ENCODE measurements at regions not wholly inside any gene's neighbourhood (a gene's known extent, or its start where the extent isn't known, plus 50 kb on each side); places are given as distances from the start of the nearest gene placed in this dataset.

- ChIA-PET POLR2A (no interaction called here), CTCF (no interaction called here)
- H3K4me1 Mint-ChIP-seq, result no peaks in the 10 kb centered on the region
- no peaks in the 10 kb centered on the region for H3K9me3 ChIP-seq (ENCODE audit: control extremely low read depth in 1 of 3, control insufficient read depth in 2 of 3, insufficient read depth in 1 of 3, low read length in 2 of 3)
- H3K9ac ChIP-seq (ENCODE audit: low read length), result no peak overlapping the region
- H3K27ac ChIP-seq (ENCODE audit: low read length in 2 of 2), result no peak overlapping the region
- no peaks in the 10 kb centered on the region for H3K79me2 ChIP-seq (ENCODE audit: control insufficient read depth, insufficient read depth, low read length)
- TF ChIP-seq EZH2 (IDR thresholded peaks at IDR 0.05; ENCODE audit: borderline replicate concordance, insufficient read depth, low read depth, low read length, poor library complexity, severe bottlenecking) (no peak), CTCF (IDR thresholded peaks at IDR 0.05) (no peak)
- H3K4me1 ChIP-seq (ENCODE audit: control insufficient read depth in 2 of 2, insufficient read depth in 2 of 2, low read length in 2 of 2), result no peaks in the 10 kb centered on the region
- DNase-seq (no peak), ATAC-seq (ENCODE audit: low read depth) (no peak)
- H3K27ac Mint-ChIP-seq, result no peak overlapping the region
- H3K4me3 Mint-ChIP-seq, result no peak overlapping the region
- 98% methylated on average over 8 of the region's 9 CpGs for WGBS (ENCODE audit: insufficient coverage)
- peaks cover 18% of the 10 kb centered on the region for H3K27me3 Mint-ChIP-seq
- H3K4me3 ChIP-seq (ENCODE audit: control extremely low read depth in 1 of 5, extremely low read depth in 1 of 5, insufficient read depth in 1 of 5, low read depth in 2 of 5, low read length in 4 of 5), result no peak overlapping the region
- H3K27me3 ChIP-seq (replicated peaks in 1 of 4; ENCODE audit: control extremely low read depth in 1 of 4, control insufficient read depth in 3 of 4, insufficient read depth in 4 of 4, low read length in 3 of 4), result peaks cover 0 to 3% (median 0%) of the 10 kb centered on the region in 4 experiments
- intact Hi-C loops (cut with micrococcal nuclease), result no loop called here
- peaks cover 4% of the 10 kb centered on the region for H3K9me3 Mint-ChIP-seq (ENCODE audit: insufficient read depth)
- H3K36me3 ChIP-seq (replicated peaks in 1 of 2; ENCODE audit: control extremely low read depth in 1 of 2, control insufficient read depth in 1 of 2, extremely low read depth in 1 of 2, insufficient read depth in 2 of 2, low read length in 1 of 2), result no peaks in the 10 kb centered on the region
- H4K20me1 ChIP-seq (ENCODE audit: control insufficient read depth, insufficient read depth, low read length, poor library complexity, severe bottlenecking), result no peaks in the 10 kb centered on the region
- H3K4me2 ChIP-seq (replicated peaks; ENCODE audit: low read depth, low read length, poor library complexity, severe bottlenecking), result no peak overlapping the region
- H2AFZ ChIP-seq (ENCODE audit: insufficient read depth, low read depth, low read length, poor library complexity, severe bottlenecking), result no peak overlapping the region
Measured at GRCh38 chr10:71028066-71028465, 139.7 kb upstream of the PCBD1 start.

GRCh38 chr10:71029411-71029892 is 141.1 kb upstream of the PCBD1 start:
- H3K4me2 ChIP-seq (replicated peaks; ENCODE audit: low read depth, low read length, poor library complexity, severe bottlenecking), result no peak overlapping the region
- H3K9me3 Mint-ChIP-seq (ENCODE audit: insufficient read depth), result peaks cover 4% of the 10 kb centered on the region
- H3K27ac ChIP-seq (ENCODE audit: low read length in 2 of 2), result no peak overlapping the region
- no peaks in the 10 kb centered on the region for H3K36me3 ChIP-seq (replicated peaks in 1 of 2; ENCODE audit: control extremely low read depth in 1 of 2, control insufficient read depth in 1 of 2, extremely low read depth in 1 of 2, insufficient read depth in 2 of 2, low read length in 1 of 2)
- intact Hi-C loops (cut with micrococcal nuclease), result no loop called here
- no peaks in the 10 kb centered on the region for H3K4me1 ChIP-seq (ENCODE audit: control insufficient read depth in 2 of 2, insufficient read depth in 2 of 2, low read length in 2 of 2)
- H3K4me3 Mint-ChIP-seq, result no peak overlapping the region
- no peak for TF ChIP-seq EZH2 (IDR thresholded peaks at IDR 0.05; ENCODE audit: borderline replicate concordance, insufficient read depth, low read depth, low read length, poor library complexity, severe bottlenecking)
- no peaks in the 10 kb centered on the region for H3K9me3 ChIP-seq (ENCODE audit: control extremely low read depth in 1 of 3, control insufficient read depth in 2 of 3, insufficient read depth in 1 of 3, low read length in 2 of 3)
- WGBS (ENCODE audit: insufficient coverage), result 95% methylated on average over 5 of the region's 9 CpGs
- no peaks in the 10 kb centered on the region for H4K20me1 ChIP-seq (ENCODE audit: control insufficient read depth, insufficient read depth, low read length, poor library complexity, severe bottlenecking)
- POLR2A ChIA-PET, result no interaction called here
- H3K27me3 ChIP-seq (replicated peaks in 1 of 4; ENCODE audit: control extremely low read depth in 1 of 4, control insufficient read depth in 3 of 4, insufficient read depth in 4 of 4, low read length in 3 of 4), result peaks cover 0 to 3% (median 0%) of the 10 kb centered on the region in 4 experiments
- no peaks in the 10 kb centered on the region for H3K79me2 ChIP-seq (ENCODE audit: control insufficient read depth, insufficient read depth, low read length)
- no peak overlapping the region for H3K9ac ChIP-seq (ENCODE audit: low read length)
- H3K4me1 Mint-ChIP-seq, result no peaks in the 10 kb centered on the region
- peaks cover 18% of the 10 kb centered on the region for H3K27me3 Mint-ChIP-seq
- CTCF ChIA-PET, result no interaction called here
- H3K4me3 ChIP-seq (ENCODE audit: control extremely low read depth in 1 of 5, extremely low read depth in 1 of 5, insufficient read depth in 1 of 5, low read depth in 2 of 5, low read length in 4 of 5), result no peak overlapping the region
- no peak overlapping the region for H2AFZ ChIP-seq (ENCODE audit: insufficient read depth, low read depth, low read length, poor library complexity, severe bottlenecking)
- no peak overlapping the region for H3K27ac Mint-ChIP-seq
- ATAC-seq (ENCODE audit: low read depth), result no peak
- no peak for DNase-seq
